ENCODE measurements at regions not wholly inside any gene's neighbourhood (a gene's known extent, or its start where the extent isn't known, plus 50 kb on each side); places are given as distances from the start of the nearest gene placed in this dataset.

- no peak for DNase-seq
- Histone ChIP-seq H3K27ac (no peak overlapping the region), H3K9me3 (no peaks in the 10 kb centered on the region), H3K27me3 (no peaks in the 10 kb centered on the region), H3K4me3 (no peak overlapping the region), H3K4me1 (peaks cover 0 to 35% (median 14%) of the 10 kb centered on the region in 4 donors), H3K36me3 (no peaks in the 10 kb centered on the region)
- intact Hi-C loops (cut with DNase I; ENCODE audit: low total_unique reads) = no loop called here
- no peak for TF ChIP-seq CTCF (IDR thresholded peaks at IDR 0.05)
Observed at GRCh38 chr14:71343724-71344123, 436.5 kb downstream of the PCNX1 start.

DNA sequence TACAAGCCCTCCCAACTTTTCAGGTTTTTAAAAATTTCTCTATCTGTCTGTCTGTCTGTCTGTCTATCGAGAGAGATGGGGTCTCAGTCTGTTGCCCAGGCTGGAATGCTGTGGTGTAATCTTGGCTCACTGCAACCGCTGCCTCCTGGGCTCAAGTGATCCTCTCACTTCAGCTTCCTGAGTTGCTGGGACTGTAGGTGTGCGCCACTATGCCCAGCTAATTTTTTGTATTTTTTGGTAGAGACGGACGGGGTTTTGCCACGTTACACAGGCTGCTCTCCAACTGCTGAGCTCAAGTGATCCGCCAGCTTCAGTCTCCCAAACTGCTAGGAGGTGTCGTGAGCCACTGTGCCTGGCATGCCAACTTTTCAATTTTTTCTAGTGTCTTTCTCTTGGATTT is 437.2 kb downstream of the PCNX1 start:
- no peak overlapping the region for H3K4me3 ChIP-seq
- H3K27ac ChIP-seq = no peak overlapping the region
- peaks cover 0 to 36% (median 17%) of the 10 kb centered on the region in 4 donors for H3K4me1 ChIP-seq
- intact Hi-C loops (cut with DNase I; ENCODE audit: low total_unique reads) = no loop called here
- TF ChIP-seq CTCF (IDR thresholded peaks at IDR 0.05) = no peak
- no peak for DNase-seq
- H3K27me3 ChIP-seq = no peaks in the 10 kb centered on the region
- H3K36me3 ChIP-seq = no peaks in the 10 kb centered on the region
- no peaks in the 10 kb centered on the region for H3K9me3 ChIP-seq

DNA sequence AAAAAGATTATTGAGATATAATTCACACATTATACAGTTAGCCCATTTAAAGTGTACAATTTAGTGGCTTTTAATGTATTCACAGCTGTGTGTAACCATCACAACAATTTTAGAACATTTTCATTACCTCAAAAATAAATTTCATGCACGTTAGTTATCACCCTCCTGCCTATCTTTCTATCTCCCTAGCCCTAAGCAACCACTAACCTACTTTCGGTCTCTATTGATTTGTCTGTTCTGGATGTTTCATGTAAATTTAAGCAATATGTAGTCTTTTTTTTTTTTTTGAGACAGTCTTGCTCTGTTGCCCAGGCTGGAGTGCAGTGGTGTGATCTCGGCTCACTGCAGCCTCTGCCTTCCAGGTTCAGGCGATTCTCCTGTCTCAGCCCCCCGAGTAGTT is 439.4 kb downstream of the PCNX1 start:
- peaks cover 0 to 31% (median 14%) of the 10 kb centered on the region in 4 donors for H3K4me1 ChIP-seq
- no peak for TF ChIP-seq CTCF (IDR thresholded peaks at IDR 0.05)
- H3K27me3 ChIP-seq = no peaks in the 10 kb centered on the region
- H3K9me3 ChIP-seq = no peaks in the 10 kb centered on the region
- intact Hi-C loops (cut with DNase I; ENCODE audit: low total_unique reads) = no loop called here
- no peak overlapping the region for H3K4me3 ChIP-seq
- no peak overlapping the region for H3K27ac ChIP-seq
- DNase-seq = no peak
- no peaks in the 10 kb centered on the region for H3K36me3 ChIP-seq

DNA sequence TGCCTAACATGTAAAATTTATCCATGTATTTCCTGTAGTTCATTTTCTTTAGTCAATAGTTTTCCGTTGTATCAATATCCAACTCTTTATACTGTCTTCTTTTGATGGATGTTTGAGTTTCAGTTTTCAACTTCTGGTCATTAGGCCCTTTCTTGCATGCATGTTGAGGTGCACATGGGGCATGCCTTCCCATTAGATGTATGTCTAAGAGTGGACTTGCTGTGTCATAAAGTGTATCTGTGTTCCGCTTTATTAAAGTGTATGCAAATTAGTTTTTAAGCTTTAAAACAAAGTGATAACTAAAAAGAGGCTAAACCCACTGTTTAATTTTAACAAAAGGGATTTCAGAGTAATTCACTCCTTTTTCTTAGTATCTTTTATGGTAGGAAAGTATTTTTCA is 441.1 kb downstream of the PCNX1 start:
- Histone ChIP-seq H3K9me3 (no peaks in the 10 kb centered on the region), H3K36me3 (no peaks in the 10 kb centered on the region), H3K4me1 (peaks cover 0 to 31% (median 12%) of the 10 kb centered on the region in 4 donors), H3K4me3 (no peak overlapping the region), H3K27me3 (no peaks in the 10 kb centered on the region), H3K27ac (no peak overlapping the region)
- no peak for DNase-seq
- intact Hi-C loops (cut with DNase I; ENCODE audit: low total_unique reads) = no loop called here
- no peak for TF ChIP-seq CTCF (IDR thresholded peaks at IDR 0.05)

DNA sequence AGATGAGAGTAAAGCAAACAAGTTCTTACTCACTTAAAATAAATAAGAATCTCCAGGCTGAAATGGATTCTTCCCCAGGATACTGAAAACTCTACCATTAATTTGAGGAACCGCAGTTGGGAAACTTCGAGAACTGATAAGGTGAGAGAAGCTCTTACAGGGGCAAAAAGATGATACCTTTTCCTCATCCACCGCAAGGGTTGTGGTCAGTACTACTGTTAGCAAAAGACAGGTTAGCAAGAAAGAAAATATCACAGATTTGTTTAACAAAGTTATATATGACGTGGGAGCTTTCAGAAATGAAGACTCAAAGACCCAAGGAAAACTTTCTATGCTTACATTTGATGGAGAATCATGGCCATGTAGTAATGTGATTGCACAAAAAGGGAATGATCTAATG is 441.6 kb downstream of the PCNX1 start:
- Histone ChIP-seq H3K4me3 (no peak overlapping the region), H3K27ac (no peak overlapping the region), H3K9me3 (no peaks in the 10 kb centered on the region), H3K27me3 (no peaks in the 10 kb centered on the region), H3K36me3 (no peaks in the 10 kb centered on the region), H3K4me1 (peaks cover 0 to 30% (median 10%) of the 10 kb centered on the region in 4 donors)
- intact Hi-C loops (cut with DNase I; ENCODE audit: low total_unique reads) = no loop called here
- no peak for DNase-seq
- no peak for TF ChIP-seq CTCF (IDR thresholded peaks at IDR 0.05)

- Histone ChIP-seq H3K9me3 (no peaks in the 10 kb centered on the region), H3K36me3 (no peaks in the 10 kb centered on the region), H3K4me1 (peaks cover 0 to 49% (median 31%) of the 10 kb centered on the region in 4 donors), H3K27me3 (no peaks in the 10 kb centered on the region), H3K27ac (peak overlapping the region in 1 of 2 donors; percentile 62), H3K4me3 (no peak overlapping the region)
- no peak for DNase-seq
- intact Hi-C loops (cut with DNase I; ENCODE audit: low total_unique reads) = no loop called here
- TF ChIP-seq CTCF (IDR thresholded peaks at IDR 0.05) = no peak
Observed at GRCh38 chr14:71354142-71354541, 446.9 kb downstream of the PCNX1 start.

All from tibial artery (tissue), 4 donors.